Brain microvascular endothelial cell (primary cell): ENCODE measurements at regions not wholly inside any gene's neighbourhood (a gene's known extent, or its start where the extent isn't known, plus 50 kb on each side); places are given as distances from the start of the nearest gene placed in this dataset.

Experiments
- DNase-seq: peaks from one replicate; pipeline ENCODE4 v3.0.0-alpha.2; 2020
- H3K27ac ChIP-seq: fragments of 250-450 bp; sonication (Bioruptor Pico); 2 replicates; pipeline ENCODE4 v1.5.1; 2020; ENCODE audit warnings: mild to moderate bottlenecking, moderate library complexity
- H3K27me3 ChIP-seq: fragments of 250-450 bp; sonication (Bioruptor Pico); replicated peaks from 2 replicates; pipeline ENCODE4 v1.5.1; 2020; ENCODE audit warnings: mild to moderate bottlenecking
- H3K36me3 ChIP-seq: fragments of 250-450 bp; sonication (Bioruptor Pico); replicated peaks from 2 replicates; pipeline ENCODE4 v1.5.1; 2020; ENCODE audit warnings: mild to moderate bottlenecking
- H3K4me3 ChIP-seq: 2 replicates; pipeline ENCODE4 v1.5.1; 2011; ENCODE audit warnings: low read depth, mild to moderate bottlenecking, control low read depth, low read length, moderate library complexity
- CTCF ChIP-seq: IDR thresholded peaks from 2 replicates; pipeline ENCODE4 v1.5.1; 2011; ENCODE audit warnings: low read depth, mild to moderate bottlenecking, moderate library complexity, low read length, control low read depth, inconsistent platforms; ENCODE audit errors: missing control alignments
- in situ Hi-C: cut with HindIII; loops from 2 replicates; pipeline ENCODE4 v1.10.0; 2017; ENCODE audit warnings: low sequenced_read_pairs, low pct_ligation_motif_present

- in situ Hi-C loops: no loop called here
- no peak overlapping the region for H3K27ac ChIP-seq
- no peak overlapping the region for H3K4me3 ChIP-seq
- no peaks in the 10 kb centered on the region for H3K36me3 ChIP-seq
- no peak for TF ChIP-seq CTCF
- H3K27me3 ChIP-seq: no peaks in the 10 kb centered on the region
- DNase-seq: no peak
These were observed 267.5 kb downstream of the ENC1 start for GRCh38 chr5:74373076-74373475.

DNA sequence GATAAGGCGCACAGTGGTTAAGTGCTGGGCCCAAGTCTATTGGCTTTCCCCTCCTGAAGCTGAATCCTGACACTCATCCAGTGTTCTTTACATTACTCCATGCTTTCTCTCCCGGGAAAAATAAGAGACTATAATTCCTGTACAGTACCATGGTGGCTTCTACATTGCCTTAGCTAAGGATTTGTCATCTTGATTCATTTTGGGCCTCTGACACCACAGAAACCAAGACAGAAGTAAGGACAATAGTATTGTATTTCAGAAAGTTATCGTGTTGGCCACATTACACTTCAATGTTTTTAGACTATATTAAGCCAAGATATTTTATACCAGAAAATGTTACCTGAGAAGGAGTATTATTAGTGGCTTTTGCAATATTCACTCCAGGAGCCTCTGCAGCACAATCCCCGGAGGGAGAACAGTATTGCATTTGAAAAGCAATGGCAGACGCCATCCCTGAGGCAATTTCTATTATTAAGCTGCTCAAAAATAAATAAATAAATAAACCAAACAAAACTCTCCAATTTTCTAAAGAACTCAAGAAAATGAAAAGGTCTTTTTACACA lies 267.9 kb downstream of the ENC1 start:
- Histone ChIP-seq H3K27me3 (no peaks in the 10 kb centered on the region), H3K27ac (no peak overlapping the region), H3K36me3 (no peaks in the 10 kb centered on the region), H3K4me3 (no peak overlapping the region)
- TF ChIP-seq CTCF: no peak
- in situ Hi-C loops: no loop called here
- DNase-seq: no peak

DNA sequence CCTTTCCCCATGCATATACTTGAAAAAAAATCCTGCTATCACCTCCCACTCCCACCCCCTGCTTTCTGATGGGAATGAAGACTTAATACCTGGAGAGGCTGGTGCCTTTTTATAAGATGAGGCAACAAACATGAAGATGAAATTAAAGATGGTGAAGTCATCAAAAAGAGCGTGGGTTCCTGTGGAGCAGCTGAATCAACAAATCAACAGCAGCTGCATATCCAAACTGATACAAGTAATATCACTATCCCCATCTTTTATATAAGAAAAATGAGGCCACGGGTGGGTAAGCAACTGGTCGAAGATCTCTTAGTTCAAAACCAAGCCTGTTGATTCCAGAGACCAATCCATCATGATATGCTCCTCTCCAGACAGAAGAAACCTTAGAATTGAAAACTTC lies 268.5 kb downstream of the ENC1 start:
- Histone ChIP-seq H3K4me3 (no peak overlapping the region), H3K27ac (no peak overlapping the region), H3K36me3 (no peaks in the 10 kb centered on the region), H3K27me3 (no peaks in the 10 kb centered on the region)
- no peak for TF ChIP-seq CTCF
- in situ Hi-C loops: no loop called here
- DNase-seq: no peak

DNA sequence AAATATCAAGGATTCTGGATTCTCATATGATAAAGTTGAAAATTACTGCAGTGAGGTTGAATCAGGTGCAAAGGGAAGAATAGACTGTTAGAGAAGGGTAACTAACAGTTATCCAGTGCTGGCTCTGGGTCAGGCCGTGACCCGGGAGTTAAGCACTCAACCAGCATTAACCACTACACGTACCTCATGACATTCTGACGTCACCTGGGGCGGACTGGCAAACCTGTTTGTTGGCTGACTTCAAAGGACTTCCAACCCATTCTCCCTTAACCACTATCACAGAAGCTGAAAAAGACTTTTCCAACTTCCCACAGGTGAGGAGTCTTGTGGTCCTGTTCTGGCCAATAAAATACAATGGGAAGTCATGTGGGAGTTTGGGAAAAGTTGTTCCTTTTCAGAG lies 268.9 kb downstream of the ENC1 start:
- in situ Hi-C loops: no loop called here
- no peak for TF ChIP-seq CTCF
- DNase-seq: no peak
- H3K27ac ChIP-seq: no peak overlapping the region
- no peak overlapping the region for H3K4me3 ChIP-seq
- no peaks in the 10 kb centered on the region for H3K36me3 ChIP-seq
- no peaks in the 10 kb centered on the region for H3K27me3 ChIP-seq

GRCh38 chr5:74370168-74370567 lies 270.4 kb downstream of the ENC1 start:
- in situ Hi-C loops: no loop called here
- H3K4me3 ChIP-seq: no peak overlapping the region
- H3K27me3 ChIP-seq: no peaks in the 10 kb centered on the region
- no peak for DNase-seq
- no peaks in the 10 kb centered on the region for H3K36me3 ChIP-seq
- TF ChIP-seq CTCF: no peak
- no peak overlapping the region for H3K27ac ChIP-seq

DNA sequence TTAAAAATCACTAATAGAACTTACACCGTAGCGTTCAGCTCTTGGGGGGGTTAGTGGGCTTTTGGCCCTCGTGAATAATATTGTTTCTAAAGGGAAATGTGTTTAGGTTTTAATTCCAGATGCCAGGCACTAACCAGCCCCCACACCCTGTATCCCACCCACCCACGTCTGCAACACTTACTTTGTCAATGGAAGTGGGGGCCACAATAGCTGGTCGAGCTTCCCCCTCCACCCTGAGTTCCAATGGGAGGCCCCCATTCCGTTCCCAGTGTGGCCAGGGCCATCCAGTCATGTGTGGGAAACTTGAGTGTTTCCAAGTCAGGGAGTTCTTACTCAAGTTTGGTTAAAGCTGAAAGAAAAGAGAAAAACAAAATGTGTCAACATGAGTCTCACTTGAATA lies 271.4 kb downstream of the ENC1 start:
- Histone ChIP-seq H3K27me3 (no peaks in the 10 kb centered on the region), H3K27ac (no peak overlapping the region), H3K36me3 (no peaks in the 10 kb centered on the region), H3K4me3 (no peak overlapping the region)
- in situ Hi-C loops: no loop called here
- no peak for DNase-seq
- no peak for TF ChIP-seq CTCF
